H1 (cell line): ENCODE measurements at regions not wholly inside any gene's neighbourhood (a gene's known extent, or its start where the extent isn't known, plus 50 kb on each side); places are given as distances from the start of the nearest gene placed in this dataset.
A peak's percentile ranks its signal among the peaks of the same experiment; 100 is the strongest.

Experiments
- CHD2 ChIP-seq: IDR thresholded peaks from 2 replicates; pipeline ENCODE4 v1.6.1; 2012; ENCODE audit warnings: low read length, improper control_type of control experiment
- CHD7 ChIP-seq: fragments of 300-600 bp; sonication (generic); IDR thresholded peaks from 2 replicates; pipeline ENCODE4 v1.7.1; 2012; ENCODE audit warnings: low read length, moderate library complexity, mild to moderate bottlenecking, inconsistent platforms; ENCODE audit not compliant: insufficient replicate concordance
- EP300 ChIP-seq, 2 experiments: IDR thresholded peaks; 1 replicate in 1 of 2; 2 replicates in 1 of 2; pipeline ENCODE4 v1.6.1; 2011 to 2012; ENCODE audit warnings: low read depth in 2 of 2, low read length in 2 of 2, mild to moderate bottlenecking in 2 of 2, borderline replicate concordance in 1 of 2, inconsistent platforms in 1 of 2, moderate library complexity in 1 of 2
- HDAC2 ChIP-seq, 2 experiments: fragments of 300-600 bp in 1 of 2; sonication (generic) in 1 of 2; IDR thresholded peaks; 2 replicates each; pipeline ENCODE4 v1.6.1; 2011 to 2012; ENCODE audit warnings: low read depth in 2 of 2, low read length in 2 of 2, mild to moderate bottlenecking in 2 of 2, moderate library complexity in 2 of 2, borderline replicate concordance in 1 of 2, inconsistent platforms in 1 of 2
- KDM4A ChIP-seq: IDR thresholded peaks from one replicate; pipeline ENCODE4 v1.7.1; 2012; ENCODE audit warnings: low read depth, mild to moderate bottlenecking, moderate library complexity, low read length, inconsistent platforms; ENCODE audit not compliant: severe bottlenecking
- PHF8 ChIP-seq: fragments of 200-600 bp; sonication (generic); conservative IDR thresholded peaks from 2 replicates; pipeline ENCODE4 v1.7.1; 2012; ENCODE audit warnings: low read depth, mild to moderate bottlenecking, inconsistent platforms, low read length, moderate library complexity
- POLR2AphosphoS5 ChIP-seq: IDR thresholded peaks from 2 replicates; pipeline ENCODE4 v1.6.1; 2011; ENCODE audit warnings: low read depth, low read length
- SIX5 ChIP-seq: IDR thresholded peaks from 2 replicates; pipeline ENCODE4 v1.6.1; 2011; ENCODE audit warnings: mild to moderate bottlenecking, low read depth, low read length
- SP2 ChIP-seq: IDR thresholded peaks from 2 replicates; pipeline ENCODE4 v1.6.1; 2012; ENCODE audit warnings: mild to moderate bottlenecking, low read length, inconsistent platforms
- TAF1 ChIP-seq: IDR thresholded peaks from 2 replicates; pipeline ENCODE4 v1.6.1; 2011; ENCODE audit warnings: mild to moderate bottlenecking, low read depth, low read length
- USF2 ChIP-seq: IDR thresholded peaks from 2 replicates; pipeline ENCODE4 v1.6.1; 2011; ENCODE audit warnings: low read length, improper control_type of control experiment

- no peak for TF ChIP-seq CHD7
- no peak for TF ChIP-seq SP2
- peak; percentile 93 for TF ChIP-seq USF2
- TF ChIP-seq TAF1 = no peak
- TF ChIP-seq SIX5 = peak; percentile 74
- TF ChIP-seq CHD2 = no peak
- no peak for TF ChIP-seq KDM4A
- no peak for TF ChIP-seq POLR2AphosphoS5
- TF ChIP-seq PHF8 = no peak
- no peak for TF ChIP-seq HDAC2 (IDR thresholded peaks at IDR 0.05; ENCODE audit: borderline replicate concordance in 1 of 2, low read depth in 2 of 2, low read length in 2 of 2)
- TF ChIP-seq EP300 (IDR thresholded peaks at IDR 0.05; ENCODE audit: borderline replicate concordance in 1 of 2, low read depth in 2 of 2, low read length in 2 of 2) = no peak
Observed at GRCh38 chr6:14799928-14800327, 445.9 kb upstream of the JARID2 start (continued).
